ENCODE measurements at regions not wholly inside any gene's neighbourhood (a gene's known extent, or its start where the extent isn't known, plus 50 kb on each side); places are given as distances from the start of the nearest gene placed in this dataset.

DNA sequence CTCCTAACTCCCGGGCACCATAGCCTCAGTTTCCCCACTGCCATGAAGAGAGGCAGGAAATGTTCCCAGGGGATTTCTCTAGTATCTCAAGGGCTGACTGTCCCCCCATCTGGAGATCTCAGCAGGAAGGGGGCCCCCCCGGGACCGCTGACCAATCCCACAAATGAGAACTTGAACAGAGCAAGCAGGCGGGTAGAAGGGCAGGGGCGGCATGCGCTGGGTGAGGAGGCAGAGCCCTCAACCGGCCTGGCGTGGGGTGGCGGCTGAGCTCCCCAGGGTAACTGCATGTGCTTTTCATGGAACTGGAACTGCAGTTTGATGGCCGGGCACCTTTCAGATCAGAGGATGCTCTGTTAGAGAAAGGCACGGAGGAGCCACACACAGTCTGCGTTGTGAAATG, 144.5 kb downstream of the CTTN start (continued):
- TF ChIP-seq ZNF644 (tag; IDR thresholded peaks at IDR 0.05; ENCODE audit: low read depth) (no peak), MTA2 (IDR thresholded peaks at IDR 0.05; ENCODE audit: low read depth) (no peak), CTBP1 (IDR thresholded peaks at IDR 0.05; ENCODE audit: borderline replicate concordance) (no peak), TEAD4 (IDR thresholded peaks at IDR 0.05; ENCODE audit: low read length) (no peak), TEAD4 (CRISPR knock-in tag; IDR thresholded peaks at IDR 0.05; ENCODE audit: borderline replicate concordance) (no peak)

DNA sequence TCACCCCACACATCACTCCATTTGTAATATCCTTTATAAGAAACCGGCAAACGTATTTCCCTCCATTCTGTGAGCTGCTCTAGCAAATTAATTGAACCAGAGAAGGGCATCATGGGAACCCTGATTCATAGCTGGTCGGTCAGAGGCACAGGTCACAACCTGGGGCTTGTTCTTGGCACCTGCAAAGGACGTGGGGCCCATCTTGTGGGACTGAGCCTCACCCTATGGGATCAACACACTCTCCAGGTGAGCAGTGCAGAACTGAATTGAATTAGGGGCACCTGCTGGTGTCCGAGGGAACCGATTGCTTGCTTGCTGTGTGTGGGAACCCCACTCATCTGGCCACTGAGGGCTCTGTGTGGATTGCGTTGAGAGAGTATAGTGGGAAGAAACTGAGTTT, 145.3 kb downstream of the CTTN start:
- Histone ChIP-seq H3K9me1 (ENCODE audit: control insufficient read depth, insufficient read depth, low read length) (no peaks in the 10 kb centered on the region), H3K4me1 (replicated peaks in 1 of 2; ENCODE audit: control insufficient read depth in 2 of 2, insufficient read depth in 2 of 2, low read length in 2 of 2) (peaks cover 0 to 10% of the 10 kb centered on the region in 2 experiments; a peak in 2 of 5 replicates), H3K9me3 (replicated peaks; ENCODE audit: control insufficient read depth, insufficient read depth, low read depth, low read length) (no peaks in the 10 kb centered on the region), H4K20me1 (replicated peaks; ENCODE audit: control insufficient read depth, insufficient read depth, low read length) (peaks cover 3% of the 10 kb centered on the region; the same call in 1 of the 2 replicates), H3K27ac (ENCODE audit: extremely low read depth, low read depth, low read length) (no peak overlapping the region), H3K27me3 (ENCODE audit: control insufficient read depth in 2 of 2, insufficient read depth in 2 of 2, low read length in 2 of 2) (peaks cover 16 to 85% of the 10 kb centered on the region in 2 experiments), H3K4me3 (no peak overlapping the region), H3K79me2 (ENCODE audit: control insufficient read depth, insufficient read depth, low read length) (no peaks in the 10 kb centered on the region), H3K9ac (ENCODE audit: insufficient read depth in 1 of 2, low read depth in 2 of 2, low read length in 2 of 2) (no peak overlapping the region), H2AFZ (ENCODE audit: low read depth, low read length) (no peak overlapping the region), H3K36me3 (ENCODE audit: control insufficient read depth, insufficient read depth, low read length) (no peaks in the 10 kb centered on the region), H3K4me2 (ENCODE audit: insufficient read depth, low read length) (no peak overlapping the region)
- BruUV-seq (replicated peaks) = no TSS peak
- POLR2A ChIA-PET = interaction anchor here (0.6 kb wide), 1 partner anchor 88 kb away, joined by 3 read pairs; no protein-coding TSS in a partner anchor
- WGBS (ENCODE audit: insufficient coverage, low coverage, missing lambda C conversion rate) = 0% methylated on average over 7 of the region's 7 CpGs
- DNase-seq (ENCODE audit: extremely low read depth in 1 of 4, low spot score in 3 of 4) (no peak), ATAC-seq (no peak), FAIRE-seq (no peak)
- CTCF ChIA-PET (ENCODE audit: low intra/inter-chr PET ratio) = no interaction called here
- TF ChIP-seq BCL6 (CRISPR knock-in tag; IDR thresholded peaks at IDR 0.05) (no peak), ZNF253 (CRISPR knock-in tag; conservative IDR thresholded peaks at IDR 0.05) (no peak)
- in situ Hi-C loops (cut with MboI) = no loop called here
- intact Hi-C loops (cut with micrococcal nuclease) = no loop called here

Measured in K562 (cell line).